ENCODE measurements at regions not wholly inside any gene's neighbourhood (a gene's known extent, or its start where the extent isn't known, plus 50 kb on each side); places are given as distances from the start of the nearest gene placed in this dataset.

- no peak overlapping the region for H2AFZ ChIP-seq (ENCODE audit: low read depth, low read length)
- dilution Hi-C loops (cut with MboI; ENCODE audit: extremely low pct_ligation_motif_present, low sequenced_read_pairs) (no loop called here), intact Hi-C loops (cut with micrococcal nuclease) (no loop called here)
- H3K9ac ChIP-seq (replicated peaks; ENCODE audit: extremely low read depth, insufficient read depth, low read length) = no peak overlapping the region
- no peak for TF ChIP-seq POLR2A (IDR thresholded peaks at IDR 0.05; ENCODE audit: low read depth, low read length)
- no peak for TF ChIP-seq JUN (IDR thresholded peaks at IDR 0.05; ENCODE audit: borderline replicate concordance, insufficient read depth, insufficient read length, low read depth)
- TF ChIP-seq POLR2AphosphoS5 (IDR thresholded peaks at IDR 0.05; ENCODE audit: insufficient read depth, low read depth, low read length) = no peak
- TF ChIP-seq FOS (IDR thresholded peaks at IDR 0.05; ENCODE audit: borderline replicate concordance, insufficient read depth, low read length) = no peak
- no peak for TF ChIP-seq MYC (IDR thresholded peaks at IDR 0.05; ENCODE audit: low read depth, low read length)
- TF ChIP-seq MAX (IDR thresholded peaks at IDR 0.05; ENCODE audit: insufficient read depth, insufficient read length) = no peak
- TF ChIP-seq EZH2 (IDR thresholded peaks at IDR 0.05; ENCODE audit: borderline replicate concordance, low read depth, low read length, severe bottlenecking) = no peak
- TF ChIP-seq, protein P1, sequence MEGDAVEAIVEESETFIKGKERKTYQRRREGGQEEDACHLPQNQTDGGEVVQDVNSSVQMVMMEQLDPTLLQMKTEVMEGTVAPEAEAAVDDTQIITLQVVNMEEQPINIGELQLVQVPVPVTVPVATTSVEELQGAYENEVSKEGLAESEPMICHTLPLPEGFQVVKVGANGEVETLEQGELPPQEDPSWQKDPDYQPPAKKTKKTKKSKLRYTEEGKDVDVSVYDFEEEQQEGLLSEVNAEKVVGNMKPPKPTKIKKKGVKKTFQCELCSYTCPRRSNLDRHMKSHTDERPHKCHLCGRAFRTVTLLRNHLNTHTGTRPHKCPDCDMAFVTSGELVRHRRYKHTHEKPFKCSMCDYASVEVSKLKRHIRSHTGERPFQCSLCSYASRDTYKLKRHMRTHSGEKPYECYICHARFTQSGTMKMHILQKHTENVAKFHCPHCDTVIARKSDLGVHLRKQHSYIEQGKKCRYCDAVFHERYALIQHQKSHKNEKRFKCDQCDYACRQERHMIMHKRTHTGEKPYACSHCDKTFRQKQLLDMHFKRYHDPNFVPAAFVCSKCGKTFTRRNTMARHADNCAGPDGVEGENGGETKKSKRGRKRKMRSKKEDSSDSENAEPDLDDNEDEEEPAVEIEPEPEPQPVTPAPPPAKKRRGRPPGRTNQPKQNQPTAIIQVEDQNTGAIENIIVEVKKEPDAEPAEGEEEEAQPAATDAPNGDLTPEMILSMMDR (IDR thresholded peaks at IDR 0.05; ENCODE audit: extremely low read depth in 1 of 2, insufficient read depth in 1 of 2, low read depth in 1 of 2, low read length in 2 of 2) = no peak
- TF ChIP-seq GATA2 (IDR thresholded peaks at IDR 0.05; ENCODE audit: insufficient read depth, insufficient read length, low read depth, low read length) = no peak
- CTCF ChIA-PET = no interaction called here
- no peak overlapping the region for H3K4me3 ChIP-seq (replicated peaks in 1 of 3; ENCODE audit: insufficient read depth in 1 of 3, low read depth in 1 of 3, low read length in 3 of 3)
- H3K4me2 ChIP-seq (ENCODE audit: insufficient read depth, low read length) = no peak overlapping the region
- DNase-seq (ENCODE audit: low read depth, low spot score) = no peak
- no peak for FAIRE-seq
- H3K79me2 ChIP-seq (ENCODE audit: control insufficient read depth, insufficient read depth, low read length) = no peaks in the 10 kb centered on the region
- POLR2A ChIA-PET = no interaction called here
- H3K36me3 ChIP-seq (ENCODE audit: control insufficient read depth in 2 of 2, extremely low read depth in 1 of 2, insufficient read depth in 2 of 2, low read length in 2 of 2) = no peaks in the 10 kb centered on the region
- no peak overlapping the region for H3K27ac ChIP-seq (ENCODE audit: insufficient read depth, low read depth, low read length)
- no peaks in the 10 kb centered on the region for H4K20me1 ChIP-seq (replicated peaks; ENCODE audit: control insufficient read depth, extremely low read depth, insufficient read depth, low read length)
- no TSS peak for BruUV-seq (replicated peaks)
- no peaks in the 10 kb centered on the region for H3K27me3 ChIP-seq (ENCODE audit: control insufficient read depth in 2 of 2, insufficient read depth in 2 of 2, low read length in 2 of 2)
- H3K9me1 ChIP-seq (replicated peaks; ENCODE audit: control insufficient read depth, extremely low read depth, insufficient read depth, low read length) = no peaks in the 10 kb centered on the region
- H3K9me3 ChIP-seq (replicated peaks; ENCODE audit: control insufficient read depth, insufficient read depth, low read length) = no peaks in the 10 kb centered on the region
- no peaks in the 10 kb centered on the region for H3K4me1 ChIP-seq (ENCODE audit: control insufficient read depth, extremely low read depth, insufficient read depth, low read length)
Observed at GRCh38 chr13:70284371-70284770, 176.1 kb upstream of the KLHL1 start.
